ENCODE measurements at regions not wholly inside any gene's neighbourhood (a gene's known extent, or its start where the extent isn't known, plus 50 kb on each side); places are given as distances from the start of the nearest gene placed in this dataset.
"Not testable (repeated sequence)": the region's sequence is repeated elsewhere in the genome, so short reads cannot be mapped to it uniquely, and the experiment has no call there.

- TF ChIP-seq EZH2 (IDR thresholded peaks at IDR 0.05; ENCODE audit: low read depth); CTCF (conservative IDR thresholded peaks at IDR 0.05): not testable (repeated sequence)
Observed at GRCh38 chr4:141333456-141334230, 112.9 kb downstream of the ZNF330 start.
